Upper lobe of right lung (tissue), 1 donor: ENCODE measurements at regions not wholly inside any gene's neighbourhood (a gene's known extent, or its start where the extent isn't known, plus 50 kb on each side); places are given as distances from the start of the nearest gene placed in this dataset.

Source experiments
- ATAC-seq: fragments of 200-7000 bp; cut with Tn5 transposase; one replicate; pipeline ENCODE4 v1.9.1; 2020; ENCODE audit warnings: mild to moderate bottlenecking, moderate library complexity
- DNase-seq: peaks from one replicate; pipeline ENCODE4 v3.0.0-alpha.2; 2020
- H3K27ac ChIP-seq: fragments of 200-600 bp; one replicate; pipeline ENCODE4 v1.8.0; 2022
- H3K27me3 ChIP-seq: fragments of 200-600 bp; one replicate; pipeline ENCODE4 v1.8.0; 2022; ENCODE audit warnings: mild to moderate bottlenecking
- H3K36me3 ChIP-seq: fragments of 200-600 bp; one replicate; pipeline ENCODE4 v1.8.0; 2022
- H3K4me1 ChIP-seq: fragments of 200-600 bp; one replicate; pipeline ENCODE4 v1.8.0; 2022
- H3K4me3 ChIP-seq: fragments of 200-600 bp; one replicate; pipeline ENCODE4 v1.8.0; 2022; ENCODE audit warnings: mild to moderate bottlenecking
- H3K9me3 ChIP-seq: fragments of 200-600 bp; one replicate; pipeline ENCODE4 v1.8.0; 2022
- intact Hi-C: fragments of 100-400 bp; cut with DNase I; formaldehyde crosslinking; loops from one replicate; pipeline ENCODE4 v1.11.0; 2022
- TF ChIP-seq, protein P1 (sequence below): fragments of 200-600 bp; IDR thresholded peaks from one replicate; pipeline ENCODE4 v1.8.0; 2022; ENCODE audit warnings: antibody characterized with exemption
- donor health status: DM: no; HTN: yes; CAD: no; lungs with severe emphysema.

DNA sequence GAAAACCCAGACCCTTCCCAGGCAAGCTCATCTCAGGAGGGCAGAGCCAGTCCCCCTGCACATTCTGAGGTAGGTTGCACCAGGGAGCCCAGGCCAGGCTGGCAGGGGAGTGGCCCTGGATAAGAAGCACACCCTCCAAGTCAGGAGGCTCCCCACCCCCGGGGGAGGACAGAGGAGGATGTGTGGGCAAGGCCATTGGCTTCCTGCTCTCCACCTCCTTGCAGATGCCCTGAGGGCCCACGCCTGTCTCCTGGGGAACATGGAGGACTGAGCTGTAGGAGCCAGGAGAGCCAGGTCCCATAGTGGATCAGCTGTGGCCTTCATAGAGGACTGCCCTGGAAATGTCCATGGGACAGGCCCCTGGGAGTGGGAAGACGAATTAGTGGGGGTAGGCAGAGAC, 126.7 kb downstream of the IRF8 start:
- Histone ChIP-seq H3K9me3 (peaks cover 6% of the 10 kb centered on the region), H3K36me3 (no peaks in the 10 kb centered on the region), H3K4me1 (no peaks in the 10 kb centered on the region), H3K27me3 (peaks cover 16% of the 10 kb centered on the region), H3K4me3 (no peak overlapping the region), H3K27ac (no peak overlapping the region)
- peak; percentile 56 for DNase-seq
- TF ChIP-seq, protein P1, sequence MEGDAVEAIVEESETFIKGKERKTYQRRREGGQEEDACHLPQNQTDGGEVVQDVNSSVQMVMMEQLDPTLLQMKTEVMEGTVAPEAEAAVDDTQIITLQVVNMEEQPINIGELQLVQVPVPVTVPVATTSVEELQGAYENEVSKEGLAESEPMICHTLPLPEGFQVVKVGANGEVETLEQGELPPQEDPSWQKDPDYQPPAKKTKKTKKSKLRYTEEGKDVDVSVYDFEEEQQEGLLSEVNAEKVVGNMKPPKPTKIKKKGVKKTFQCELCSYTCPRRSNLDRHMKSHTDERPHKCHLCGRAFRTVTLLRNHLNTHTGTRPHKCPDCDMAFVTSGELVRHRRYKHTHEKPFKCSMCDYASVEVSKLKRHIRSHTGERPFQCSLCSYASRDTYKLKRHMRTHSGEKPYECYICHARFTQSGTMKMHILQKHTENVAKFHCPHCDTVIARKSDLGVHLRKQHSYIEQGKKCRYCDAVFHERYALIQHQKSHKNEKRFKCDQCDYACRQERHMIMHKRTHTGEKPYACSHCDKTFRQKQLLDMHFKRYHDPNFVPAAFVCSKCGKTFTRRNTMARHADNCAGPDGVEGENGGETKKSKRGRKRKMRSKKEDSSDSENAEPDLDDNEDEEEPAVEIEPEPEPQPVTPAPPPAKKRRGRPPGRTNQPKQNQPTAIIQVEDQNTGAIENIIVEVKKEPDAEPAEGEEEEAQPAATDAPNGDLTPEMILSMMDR, result no peak
- intact Hi-C loops, result no loop called here
- no peak for ATAC-seq

DNA sequence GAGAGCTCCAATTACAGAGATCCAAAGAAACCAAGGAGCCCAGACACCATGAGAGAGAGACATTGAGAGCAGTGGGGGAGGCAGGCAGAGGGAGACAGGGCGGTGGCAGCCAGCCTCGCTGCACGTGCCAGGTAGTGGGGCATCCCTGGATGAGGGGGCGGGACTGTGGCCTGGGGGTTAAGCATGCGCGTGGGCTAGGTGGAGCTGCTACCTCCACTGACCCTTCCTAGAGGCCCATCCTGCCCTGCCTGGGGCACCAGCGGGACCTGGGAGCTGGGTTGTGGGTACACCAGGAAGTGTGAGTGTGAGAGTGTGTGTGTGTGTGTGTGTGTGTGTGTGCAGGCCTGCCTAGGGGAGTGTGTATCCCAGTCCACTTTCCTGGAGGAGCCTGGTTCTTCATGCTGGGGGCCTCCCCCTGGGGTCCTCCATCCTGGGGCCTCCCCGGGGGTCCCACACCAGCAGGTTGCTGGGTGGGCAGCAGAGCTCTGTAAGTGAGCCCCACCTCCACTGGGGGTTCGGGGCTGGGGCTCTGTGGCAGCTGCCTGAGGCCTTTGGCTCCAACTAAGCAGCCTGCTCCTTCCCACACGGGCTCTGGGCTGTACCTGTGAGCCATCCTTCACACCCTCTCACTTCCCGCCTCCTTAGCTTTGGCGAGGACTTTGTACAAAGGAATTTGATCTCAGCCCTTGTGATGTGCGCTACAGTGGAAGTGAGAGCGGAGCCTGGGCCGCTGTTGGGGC, 127.4 kb downstream of the IRF8 start:
- TF ChIP-seq, protein P1, result no peak
- peak; percentile 6 for ATAC-seq

DNA sequence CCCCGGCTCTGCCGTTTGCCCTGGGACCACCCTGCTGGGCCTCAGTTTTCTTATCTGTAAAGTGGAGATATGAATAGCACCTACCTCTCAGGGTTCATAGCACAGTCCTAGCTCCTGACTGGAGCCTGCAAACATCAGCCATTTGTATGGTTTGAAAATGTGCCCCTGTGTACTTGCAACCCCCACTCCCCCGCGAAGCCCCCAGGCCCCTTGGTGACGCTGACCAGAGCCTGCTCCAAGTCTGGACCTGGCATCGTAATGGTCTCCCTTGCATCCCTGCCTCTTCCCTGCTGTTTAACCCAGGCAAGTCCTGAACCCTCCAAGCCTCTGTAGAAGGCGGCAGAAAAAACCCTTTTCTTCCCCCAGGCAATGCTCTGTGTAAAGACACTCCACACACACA, 128.0 kb downstream of the IRF8 start:
- no peak for ATAC-seq
- H3K9me3 ChIP-seq, result peaks cover 6% of the 10 kb centered on the region
- H3K27me3 ChIP-seq, result peaks cover 19% of the 10 kb centered on the region
- TF ChIP-seq, protein P1, result no peak
- H3K4me1 ChIP-seq, result no peaks in the 10 kb centered on the region
- H3K4me3 ChIP-seq, result no peak overlapping the region
- intact Hi-C loops, result no loop called here
- H3K27ac ChIP-seq, result no peak overlapping the region
- H3K36me3 ChIP-seq, result no peaks in the 10 kb centered on the region
- DNase-seq, result peak; percentile 13

More for the DNA sequence above, 127.4 kb downstream of the IRF8 start:
- peak; percentile 52 for DNase-seq
- Histone ChIP-seq H3K4me3 (no peak overlapping the region), H3K9me3 (peaks cover 6% of the 10 kb centered on the region), H3K36me3 (no peaks in the 10 kb centered on the region), H3K4me1 (no peaks in the 10 kb centered on the region), H3K27me3 (peaks cover 19% of the 10 kb centered on the region), H3K27ac (no peak overlapping the region)
- intact Hi-C loops, result no loop called here

DNA sequence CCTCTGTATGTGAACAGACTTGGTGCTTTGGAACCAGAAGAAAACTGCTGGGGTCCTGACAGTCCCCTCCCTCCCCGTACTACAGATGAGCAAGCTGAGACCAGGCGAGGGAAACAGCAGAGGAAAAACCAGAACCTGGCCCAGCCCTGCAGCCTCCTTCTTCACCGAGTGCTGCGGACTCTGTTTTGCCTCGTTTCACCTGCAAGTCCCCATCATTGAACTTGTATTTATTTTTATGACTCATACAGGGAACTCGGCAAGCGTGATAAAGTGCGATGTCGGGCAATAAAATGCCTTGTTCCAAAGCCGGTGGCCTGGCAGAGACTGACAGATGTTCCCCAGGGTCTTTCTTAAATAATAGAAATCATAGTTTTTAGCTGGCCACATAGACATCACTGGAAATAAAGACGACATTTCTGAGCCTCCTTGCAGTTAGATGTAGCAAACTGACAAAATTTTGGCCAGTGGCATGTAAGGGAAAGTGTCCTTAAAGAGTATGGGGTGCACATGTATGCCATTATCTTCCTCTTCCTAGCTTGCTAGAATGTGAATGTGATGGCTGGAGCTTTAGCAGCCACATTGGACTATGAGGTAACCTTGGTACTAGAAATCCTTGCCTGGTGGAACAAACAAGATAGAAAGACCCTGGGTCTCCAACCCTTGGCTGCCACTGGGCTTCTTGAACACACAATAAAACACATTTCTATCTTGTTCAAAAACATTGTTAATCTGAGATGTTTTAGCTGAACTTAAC, 128.6 kb downstream of the IRF8 start:
- no peak for ATAC-seq
- DNase-seq, result peak; percentile 22

DNA sequence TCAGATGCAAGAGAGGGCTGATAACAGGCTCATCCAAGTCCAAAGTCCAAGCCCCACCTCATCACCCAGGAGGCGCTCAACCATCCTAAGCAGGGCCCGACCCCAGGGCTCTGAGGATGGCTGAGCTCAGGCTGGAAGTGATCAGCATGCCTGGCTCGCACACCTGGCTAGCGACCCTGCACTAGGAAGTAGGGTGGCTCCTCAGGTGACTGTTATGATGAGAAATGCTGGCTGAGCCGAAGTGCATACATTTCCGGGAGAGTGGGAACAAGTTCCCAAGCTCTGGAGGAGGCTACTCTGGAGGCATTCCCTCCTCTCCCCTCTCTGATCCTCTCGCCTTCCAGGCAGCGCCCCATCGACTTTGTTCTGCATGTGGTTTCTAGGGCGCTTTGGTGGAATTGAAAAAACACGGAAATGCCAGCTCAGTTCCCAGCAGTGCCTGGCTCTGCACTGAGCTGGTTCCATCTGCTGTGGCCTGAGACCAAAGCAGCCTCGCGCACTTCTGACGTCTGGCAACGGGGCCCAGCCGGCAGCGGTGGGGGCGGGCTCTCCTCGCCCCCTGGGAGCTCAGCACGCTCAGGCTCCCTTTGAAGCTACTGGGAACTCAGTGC, 130.3 kb downstream of the IRF8 start:
- no peak overlapping the region for H3K27ac ChIP-seq
- peak; percentile 42 for ATAC-seq
- H3K36me3 ChIP-seq, result no peaks in the 10 kb centered on the region
- intact Hi-C loops, result no loop called here
- no peak overlapping the region for H3K4me3 ChIP-seq
- H3K4me1 ChIP-seq, result no peaks in the 10 kb centered on the region
- TF ChIP-seq, protein P1, result no peak
- H3K27me3 ChIP-seq, result peaks cover 19% of the 10 kb centered on the region
- peaks cover 2% of the 10 kb centered on the region for H3K9me3 ChIP-seq
- peak; percentile 62 for DNase-seq

More for the DNA sequence above, 128.6 kb downstream of the IRF8 start:
- no peaks in the 10 kb centered on the region for H3K4me1 ChIP-seq
- peaks cover 6% of the 10 kb centered on the region for H3K9me3 ChIP-seq
- TF ChIP-seq, protein P1, result no peak
- no peak overlapping the region for H3K27ac ChIP-seq
- H3K4me3 ChIP-seq, result no peak overlapping the region
- intact Hi-C loops, result no loop called here
- H3K27me3 ChIP-seq, result peaks cover 19% of the 10 kb centered on the region
- H3K36me3 ChIP-seq, result no peaks in the 10 kb centered on the region
